Activated naive CD8-positive, alpha-beta T cell (primary cell): ENCODE measurements at regions not wholly inside any gene's neighbourhood (a gene's known extent, or its start where the extent isn't known, plus 50 kb on each side); places are given as distances from the start of the nearest gene placed in this dataset.
"Not testable (repeated sequence)": the region's sequence is repeated elsewhere in the genome, so short reads cannot be mapped to it uniquely, and the experiment has no call there.

ENCODE experiments used
- H3K27ac Mint-ChIP-seq: one replicate; pipeline ENCODE4 v1.8.0; 2021; ENCODE audit warnings: mixed read lengths
- H3K27me3 Mint-ChIP-seq: one replicate; pipeline ENCODE4 v1.8.0; 2021; ENCODE audit warnings: mixed read lengths
- H3K36me3 Mint-ChIP-seq: one replicate; pipeline ENCODE4 v1.8.0; 2021; ENCODE audit warnings: mixed read lengths
- H3K4me1 Mint-ChIP-seq: one replicate; pipeline ENCODE4 v1.8.0; 2021; ENCODE audit warnings: low read depth, mixed read lengths
- H3K4me3 Mint-ChIP-seq: one replicate; pipeline ENCODE4 v1.8.0; 2021; ENCODE audit warnings: mild to moderate bottlenecking, mixed read lengths
- H3K9me3 Mint-ChIP-seq: one replicate; pipeline ENCODE4 v1.8.0; 2021; ENCODE audit warnings: low read depth, mixed read lengths

- Mint-ChIP-seq H3K4me1 (no peaks in the 10 kb centered on the region), H3K4me3 (no peak overlapping the region), H3K36me3 (no peaks in the 10 kb centered on the region), H3K9me3 (no peaks in the 10 kb centered on the region), H3K27ac (no peak overlapping the region), H3K27me3 (peaks cover 11% of the 10 kb centered on the region)
These were observed 114.8 kb downstream of the FGF18 start for GRCh38 chr5:171534043-171534895.

- H3K9me3 Mint-ChIP-seq, result no peaks in the 10 kb centered on the region
- H3K27me3 Mint-ChIP-seq, result peaks cover 11% of the 10 kb centered on the region
- H3K4me1 Mint-ChIP-seq, result no peaks in the 10 kb centered on the region
- H3K36me3 Mint-ChIP-seq, result no peaks in the 10 kb centered on the region
- H3K4me3 Mint-ChIP-seq, result no peak overlapping the region
- H3K27ac Mint-ChIP-seq, result no peak overlapping the region
These were observed 115.7 kb downstream of the FGF18 start for GRCh38 chr5:171535162-171535561.

- H3K27me3 Mint-ChIP-seq, result peaks cover 15% of the 10 kb centered on the region
- no peaks in the 10 kb centered on the region for H3K4me1 Mint-ChIP-seq
- no peak overlapping the region for H3K27ac Mint-ChIP-seq
- H3K4me3 Mint-ChIP-seq, result no peak overlapping the region
- H3K9me3 Mint-ChIP-seq, result no peaks in the 10 kb centered on the region
- H3K36me3 Mint-ChIP-seq, result no peaks in the 10 kb centered on the region
These were observed 117.8 kb downstream of the FGF18 start for GRCh38 chr5:171537070-171537849.

GRCh38 chr5:171537923-171538537 lies 118.6 kb downstream of the FGF18 start:
- Mint-ChIP-seq H3K4me1 (no peaks in the 10 kb centered on the region), H3K27me3 (peaks cover 15% of the 10 kb centered on the region), H3K9me3 (no peaks in the 10 kb centered on the region), H3K36me3 (no peaks in the 10 kb centered on the region), H3K4me3 (no peak overlapping the region), H3K27ac (no peak overlapping the region)

GRCh38 chr5:171538681-171539080 lies 119.2 kb downstream of the FGF18 start:
- no peak overlapping the region for H3K27ac Mint-ChIP-seq
- H3K9me3 Mint-ChIP-seq, result no peaks in the 10 kb centered on the region
- H3K36me3 Mint-ChIP-seq, result no peaks in the 10 kb centered on the region
- H3K4me1 Mint-ChIP-seq, result no peaks in the 10 kb centered on the region
- no peak overlapping the region for H3K4me3 Mint-ChIP-seq
- peaks cover 15% of the 10 kb centered on the region for H3K27me3 Mint-ChIP-seq

GRCh38 chr5:171540865-171541264 lies 121.4 kb downstream of the FGF18 start:
- Mint-ChIP-seq H3K4me1 (no peaks in the 10 kb centered on the region), H3K27me3 (peaks cover 13% of the 10 kb centered on the region), H3K36me3 (no peaks in the 10 kb centered on the region), H3K9me3 (no peaks in the 10 kb centered on the region), H3K27ac (no peak overlapping the region), H3K4me3 (no peak overlapping the region)

GRCh38 chr5:171541341-171541776 lies 121.9 kb downstream of the FGF18 start:
- H3K27me3 Mint-ChIP-seq, result peaks cover 13% of the 10 kb centered on the region
- no peak overlapping the region for H3K27ac Mint-ChIP-seq
- no peaks in the 10 kb centered on the region for H3K4me1 Mint-ChIP-seq
- H3K36me3 Mint-ChIP-seq, result no peaks in the 10 kb centered on the region
- H3K4me3 Mint-ChIP-seq, result no peak overlapping the region
- no peaks in the 10 kb centered on the region for H3K9me3 Mint-ChIP-seq

GRCh38 chr5:171542525-171543140 lies 123.2 kb downstream of the FGF18 start:
- Mint-ChIP-seq H3K36me3 (no peaks in the 10 kb centered on the region), H3K4me3 (no peak overlapping the region), H3K4me1 (no peaks in the 10 kb centered on the region), H3K27me3 (peaks cover 8% of the 10 kb centered on the region), H3K9me3 (no peaks in the 10 kb centered on the region), H3K27ac (no peak overlapping the region)

GRCh38 chr5:171543148-171543815 lies 123.8 kb downstream of the FGF18 start:
- Mint-ChIP-seq H3K9me3 (no peaks in the 10 kb centered on the region), H3K4me3 (no peak overlapping the region), H3K27ac (no peak overlapping the region), H3K4me1 (no peaks in the 10 kb centered on the region), H3K36me3 (no peaks in the 10 kb centered on the region), H3K27me3 (peaks cover 10% of the 10 kb centered on the region)

GRCh38 chr5:171544913-171545765 lies 125.7 kb downstream of the FGF18 start:
- no peak overlapping the region for H3K27ac Mint-ChIP-seq
- H3K27me3 Mint-ChIP-seq, result peaks cover 6% of the 10 kb centered on the region
- no peaks in the 10 kb centered on the region for H3K4me1 Mint-ChIP-seq
- no peaks in the 10 kb centered on the region for H3K9me3 Mint-ChIP-seq
- H3K36me3 Mint-ChIP-seq, result no peaks in the 10 kb centered on the region
- H3K4me3 Mint-ChIP-seq, result no peak overlapping the region

- Mint-ChIP-seq H3K27ac (no peak overlapping the region), H3K4me1 (no peaks in the 10 kb centered on the region), H3K27me3 (peaks cover 2% of the 10 kb centered on the region), H3K4me3 (no peak overlapping the region), H3K36me3 (no peaks in the 10 kb centered on the region), H3K9me3 (peaks cover 4% of the 10 kb centered on the region)
These were observed 129.8 kb downstream of the FGF18 start for GRCh38 chr5:171549274-171549673.

- not testable (repeated sequence) for H3K36me3 Mint-ChIP-seq, H3K4me1 Mint-ChIP-seq, H3K9me3 Mint-ChIP-seq, H3K27ac Mint-ChIP-seq, H3K4me3 Mint-ChIP-seq, H3K27me3 Mint-ChIP-seq
These were observed 134.4 kb downstream of the FGF18 start for GRCh38 chr5:171553817-171554216.

- Mint-ChIP-seq H3K27ac (no peak overlapping the region), H3K4me1 (no peaks in the 10 kb centered on the region), H3K36me3 (no peaks in the 10 kb centered on the region), H3K4me3 (no peak overlapping the region), H3K27me3 (peaks cover 1% of the 10 kb centered on the region), H3K9me3 (peaks cover 4% of the 10 kb centered on the region)
These were observed 135.7 kb downstream of the FGF18 start for GRCh38 chr5:171555160-171555559.

- peaks cover 2% of the 10 kb centered on the region for H3K36me3 Mint-ChIP-seq
- peaks cover 4% of the 10 kb centered on the region for H3K27me3 Mint-ChIP-seq
- H3K4me1 Mint-ChIP-seq, result no peaks in the 10 kb centered on the region
- no peak overlapping the region for H3K4me3 Mint-ChIP-seq
- no peak overlapping the region for H3K27ac Mint-ChIP-seq
- peaks cover 5% of the 10 kb centered on the region for H3K9me3 Mint-ChIP-seq
These were observed 143.4 kb downstream of the FGF18 start for GRCh38 chr5:171562822-171563221.
